NOMO-1 (cell line): ENCODE measurements at regions not wholly inside any gene's neighbourhood (a gene's known extent, or its start where the extent isn't known, plus 50 kb on each side); places are given as distances from the start of the nearest gene placed in this dataset.
"Not testable (repeated sequence)": the region's sequence is repeated elsewhere in the genome, so short reads cannot be mapped to it uniquely, and the experiment has no call there.

Experiments used
- DNase-seq, 2 experiments: peaks; one replicate each; lab custom pipeline; 2025; ENCODE audit not compliant: unreplicated experiment in 2 of 2; lab: John Stamatoyannopoulos, UW

DNA sequence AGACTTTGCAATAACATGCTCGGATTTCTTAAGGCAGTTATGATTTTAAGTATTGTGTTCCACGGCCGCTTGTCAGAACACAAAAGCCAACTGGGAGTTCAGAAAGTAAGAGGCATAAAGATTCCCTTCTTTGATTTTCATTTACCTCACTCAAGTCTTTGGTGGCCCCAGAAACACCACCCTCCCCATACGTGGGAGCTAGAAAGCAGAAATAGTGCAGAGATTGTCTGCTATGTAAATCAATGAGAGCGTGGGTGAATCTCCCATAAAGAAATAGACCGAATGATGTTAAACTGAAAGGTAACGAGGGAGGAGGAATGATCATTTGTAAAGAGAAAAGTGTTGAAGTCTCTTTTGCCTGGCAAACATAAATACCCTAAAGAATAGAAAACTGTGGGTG, 322.1 kb upstream of the ETAA1 start:
- no peak for DNase-seq

DNA sequence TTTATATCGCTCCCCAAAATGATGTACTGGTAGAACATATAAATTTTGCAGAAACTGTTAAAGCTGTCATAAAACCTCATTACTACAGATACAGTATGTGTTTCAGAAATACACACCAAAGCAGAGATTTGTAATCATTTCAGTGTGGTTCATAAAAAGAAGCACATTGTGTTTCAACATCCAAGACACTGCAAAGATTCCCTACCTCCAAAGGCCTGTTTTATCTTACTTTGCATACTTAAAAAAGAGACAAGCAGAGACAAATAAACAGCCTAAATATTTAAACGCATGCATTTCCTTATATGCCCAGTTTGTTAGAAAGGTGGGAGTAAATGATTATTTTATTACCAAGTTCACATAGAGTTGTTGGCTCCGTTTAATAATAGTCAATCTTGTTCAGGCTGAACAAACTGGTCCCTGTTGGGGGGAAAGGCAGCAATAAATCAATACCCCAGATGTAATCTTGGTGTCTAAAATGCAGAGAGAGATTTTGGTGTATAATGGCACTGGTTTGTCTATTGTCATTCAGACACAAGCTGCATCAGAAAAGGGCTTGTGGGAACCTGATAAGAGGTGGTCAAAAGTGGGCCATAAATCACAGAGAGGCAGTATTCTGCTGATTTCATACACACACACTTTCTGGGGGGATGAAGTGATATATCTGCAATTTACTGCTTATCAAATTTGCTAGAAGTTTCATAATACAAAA, 321.4 kb upstream of the ETAA1 start:
- DNase-seq, result no peak

DNA sequence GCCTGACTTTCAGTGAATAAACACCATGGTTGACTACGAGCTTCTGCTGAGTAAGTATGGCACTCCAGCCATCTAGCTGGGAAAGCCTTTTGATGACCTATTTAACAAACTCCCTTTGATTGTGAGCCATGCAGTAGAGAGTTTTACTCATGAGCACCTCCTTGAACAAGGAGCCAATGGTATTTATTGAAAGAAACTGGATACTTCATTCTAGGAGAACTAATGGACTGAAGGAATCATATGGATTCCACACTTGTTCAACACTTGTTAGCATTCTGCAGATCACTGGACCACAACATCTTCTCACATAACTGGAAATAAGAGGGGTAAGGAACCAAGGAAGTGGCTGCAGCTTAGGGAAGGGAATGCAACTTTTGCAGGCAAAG, 320.9 kb upstream of the ETAA1 start:
- DNase-seq, result no peak

- DNase-seq, result no peak
Observed at GRCh38 chr2:67079729-67080128, 317.4 kb upstream of the ETAA1 start.

DNA sequence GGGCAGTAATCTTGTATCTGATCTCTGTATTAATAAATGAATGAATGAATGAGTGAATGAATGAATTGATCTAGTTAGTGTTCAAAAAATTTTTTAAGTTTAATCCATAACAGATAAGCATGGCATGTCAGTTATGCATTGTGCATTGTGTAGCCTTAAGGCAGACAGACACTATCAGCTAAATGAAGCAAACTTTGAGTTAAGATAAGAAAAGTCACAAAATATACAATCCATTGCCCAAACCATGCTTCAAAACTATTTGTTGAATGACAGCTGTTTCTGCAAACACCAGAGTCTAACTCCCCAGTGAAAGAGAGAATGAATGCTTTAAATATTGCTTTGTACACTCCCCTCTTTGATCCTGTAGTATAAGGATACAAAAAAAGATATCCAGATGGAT, 314.3 kb upstream of the ETAA1 start:
- no peak for DNase-seq

DNA sequence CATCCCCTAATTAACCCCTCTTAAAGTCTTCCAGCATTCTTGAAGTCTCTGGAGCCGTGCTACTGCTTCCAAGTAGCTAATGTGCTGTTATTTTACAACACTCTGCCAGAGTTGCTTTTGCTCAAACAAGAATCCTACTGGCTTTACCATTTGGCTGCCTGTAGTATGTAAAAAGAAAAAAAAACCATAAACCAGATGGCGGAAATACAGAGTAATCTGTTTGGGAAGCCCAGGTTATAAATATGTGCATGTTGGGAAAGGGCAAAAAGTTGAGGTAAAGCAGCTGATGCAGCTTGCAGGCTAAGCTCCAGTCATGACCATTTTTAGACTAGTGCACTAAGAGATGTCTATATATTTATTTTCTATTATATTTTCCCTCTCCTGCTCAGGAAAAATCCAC, 313.2 kb upstream of the ETAA1 start:
- no peak for DNase-seq

- DNase-seq, result no peak
Observed at GRCh38 chr2:67085146-67085545, 312.0 kb upstream of the ETAA1 start.

DNA sequence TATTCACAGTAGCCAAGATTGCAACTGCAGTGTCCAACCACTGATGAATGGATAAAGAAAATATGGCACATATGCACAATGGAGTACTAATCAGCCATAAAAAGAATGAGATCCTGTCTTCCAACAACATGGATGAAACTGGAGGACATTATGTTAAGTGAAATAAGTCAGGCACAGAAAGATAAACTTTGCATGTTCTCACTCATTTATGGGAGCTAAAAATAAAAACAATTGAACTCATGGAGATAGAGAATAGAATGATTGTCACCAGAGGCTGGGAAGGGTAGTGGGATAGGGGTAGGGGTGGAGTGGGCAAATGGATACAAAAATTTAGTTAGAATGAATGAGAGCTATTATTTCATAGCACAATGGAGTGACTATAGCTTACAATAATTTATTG, 305.5 kb upstream of the ETAA1 start:
- DNase-seq, result no peak

DNA sequence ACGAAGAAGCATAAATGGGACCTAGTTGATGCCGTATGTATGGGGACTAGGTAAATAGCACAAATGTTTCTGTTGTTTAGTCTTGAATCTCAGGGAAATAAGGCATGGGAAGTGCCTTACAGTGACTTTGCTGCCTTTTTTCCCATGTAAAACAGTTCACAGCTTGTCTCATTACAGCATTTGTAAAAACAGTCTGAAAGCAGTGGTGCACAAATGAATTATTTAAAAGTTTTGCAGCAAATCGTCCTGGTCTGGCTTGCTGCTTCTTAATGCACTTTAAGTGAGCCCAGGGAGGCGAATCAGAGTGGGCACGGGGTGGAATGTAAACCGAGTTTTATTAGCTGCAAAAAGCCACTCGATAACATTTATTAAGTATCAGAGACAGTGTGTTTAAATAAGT, 302.0 kb upstream of the ETAA1 start:
- DNase-seq, result no peak

DNA sequence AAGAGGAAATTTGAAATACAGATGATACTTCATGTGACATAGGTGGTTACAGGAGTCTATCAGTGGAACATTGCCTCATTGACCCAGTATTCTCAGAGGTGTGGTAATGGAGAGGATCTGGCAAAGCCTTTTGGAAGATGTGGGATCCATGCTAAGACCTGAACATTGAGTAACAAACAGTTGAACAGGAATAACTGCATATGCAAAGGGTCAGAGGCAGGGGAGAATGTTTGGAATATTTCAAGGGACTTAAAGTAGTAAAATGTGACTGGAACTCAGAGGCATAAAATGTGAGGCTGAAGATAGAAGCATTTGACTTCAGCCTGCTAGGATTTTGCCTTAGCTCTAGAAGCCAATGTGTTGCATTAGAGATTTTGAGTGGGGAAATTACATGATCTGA, 300.2 kb upstream of the ETAA1 start:
- DNase-seq, result no peak

- no peak for DNase-seq
Observed at GRCh38 chr2:67103157-67103556, 294.0 kb upstream of the ETAA1 start.

DNA sequence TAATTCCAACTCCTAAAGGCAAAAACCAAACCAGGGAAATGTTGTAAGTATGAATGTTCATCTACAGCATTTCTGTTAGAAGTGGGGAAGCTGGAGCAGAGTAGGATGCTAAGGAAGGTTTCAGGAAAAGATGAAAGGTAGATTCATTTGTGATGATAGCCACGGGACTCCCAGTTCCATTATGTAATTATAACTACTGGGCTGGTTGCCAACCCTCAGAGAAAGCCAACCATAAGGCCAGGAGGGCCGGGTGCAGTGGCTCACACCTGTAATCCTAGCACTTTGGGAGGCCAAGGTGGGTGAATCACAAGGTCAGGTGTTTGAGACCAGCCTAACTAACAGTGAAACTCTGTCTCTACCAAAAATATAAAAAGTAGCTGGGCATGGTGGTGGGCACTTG, 288.9 kb upstream of the ETAA1 start:
- no peak for DNase-seq

GRCh38 chr2:67124531-67124930, 272.6 kb upstream of the ETAA1 start:
- DNase-seq, result no peak

DNA sequence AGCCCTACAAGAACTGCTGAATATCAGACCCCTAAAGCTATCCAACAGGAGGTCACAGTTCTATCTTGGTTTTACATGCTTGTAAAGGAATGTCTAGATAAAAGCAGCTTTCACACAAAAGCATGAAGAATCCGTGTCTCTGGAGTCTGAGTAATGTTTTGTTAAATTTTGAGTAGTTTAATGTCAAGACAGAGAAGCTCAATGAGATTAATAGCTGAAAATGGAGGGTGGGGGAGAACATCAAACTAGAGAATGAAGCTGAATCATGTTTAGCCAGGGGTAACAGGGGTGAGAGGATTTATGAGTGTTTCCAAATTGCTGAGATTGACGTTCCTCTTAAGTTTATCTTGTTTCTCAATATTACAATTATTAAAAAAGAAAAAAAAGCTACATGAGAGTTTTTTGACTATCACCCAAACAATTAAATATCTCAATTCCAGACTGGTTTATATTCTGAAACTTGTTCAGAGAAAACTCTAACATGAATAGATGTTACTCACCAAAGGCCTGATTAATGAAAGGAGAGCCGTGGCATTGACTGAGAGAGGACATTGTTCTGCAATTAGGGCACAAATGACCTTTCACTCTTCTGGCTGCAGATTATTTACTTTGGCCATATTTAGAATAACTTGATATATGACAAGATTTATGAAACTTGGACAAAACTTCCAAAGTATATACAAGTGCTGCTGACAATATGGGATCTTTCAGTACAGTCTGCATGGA, 266.4 kb upstream of the ETAA1 start:
- DNase-seq, result no peak

GRCh38 chr2:67131257-67131609, 265.9 kb upstream of the ETAA1 start:
- no peak for DNase-seq

DNA sequence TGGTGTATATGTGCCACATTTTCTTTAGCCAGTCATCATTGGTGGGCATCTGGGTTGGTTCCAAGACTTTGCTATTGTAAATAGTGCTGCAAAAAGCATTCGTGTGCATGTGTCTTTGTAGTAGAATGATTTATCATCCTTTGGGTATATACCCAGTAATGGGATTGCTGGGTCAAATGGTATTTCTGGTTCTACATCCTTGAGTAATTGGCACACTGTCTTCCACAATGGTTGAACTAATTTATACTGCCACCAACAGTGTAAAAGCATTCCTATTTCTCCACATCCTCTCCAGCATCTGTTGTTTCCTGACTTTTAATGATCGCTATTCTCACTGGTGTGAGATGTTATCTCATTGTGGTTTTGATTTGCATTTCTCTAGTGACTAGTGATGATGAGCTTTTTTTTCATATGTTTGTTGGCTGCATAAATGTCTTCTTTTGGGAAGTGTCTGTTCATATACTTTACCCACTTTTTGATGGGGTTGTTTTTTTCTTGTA, 264.6 kb upstream of the ETAA1 start:
- DNase-seq, result not testable (repeated sequence)

GRCh38 chr2:67135208-67135607, 261.9 kb upstream of the ETAA1 start:
- DNase-seq, result no peak

- no peak for DNase-seq
Observed at GRCh38 chr2:67137699-67138098, 259.4 kb upstream of the ETAA1 start.

DNA sequence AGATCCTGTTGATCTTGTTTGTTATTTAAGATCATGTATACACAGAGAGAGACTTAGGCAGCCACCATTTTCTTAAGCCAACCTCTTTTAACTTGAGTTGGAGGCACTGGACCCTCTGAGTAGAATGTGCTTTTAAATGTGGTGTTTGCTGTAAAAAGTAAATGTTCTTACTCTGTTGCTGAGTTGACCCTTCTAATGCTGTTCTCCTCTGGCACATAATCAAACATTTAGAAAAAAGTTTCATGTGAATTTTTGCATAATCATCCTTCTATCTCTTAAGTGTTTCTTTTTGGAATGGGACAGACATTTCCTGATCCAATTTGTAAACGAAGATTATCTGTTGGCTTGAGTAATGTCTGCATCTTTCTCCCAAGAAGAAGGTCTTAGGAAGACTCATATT, 255.1 kb upstream of the ETAA1 start:
- no peak for DNase-seq

GRCh38 chr2:67142741-67143140, 254.4 kb upstream of the ETAA1 start:
- no peak for DNase-seq

DNA sequence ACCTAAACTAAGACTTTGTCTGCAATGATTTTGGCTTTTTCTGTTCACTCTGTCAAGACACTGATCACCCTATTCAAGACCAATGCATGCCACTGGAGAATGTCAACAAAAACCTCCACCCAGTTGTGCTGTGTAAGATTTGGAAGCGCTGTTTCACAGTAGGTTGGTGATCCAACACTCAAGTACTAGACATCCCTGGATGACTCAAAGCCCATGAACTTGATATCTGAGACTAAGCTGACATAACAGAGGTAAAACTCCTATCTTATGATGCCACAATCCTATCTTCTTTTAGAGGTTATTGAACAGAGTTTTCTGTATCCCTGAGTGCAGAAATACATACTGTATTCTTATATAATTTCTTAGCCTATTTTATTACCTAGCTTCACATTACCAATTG, 251.3 kb upstream of the ETAA1 start:
- DNase-seq, result no peak

GRCh38 chr2:67156796-67157195, 240.3 kb upstream of the ETAA1 start:
- DNase-seq, result no peak

DNA sequence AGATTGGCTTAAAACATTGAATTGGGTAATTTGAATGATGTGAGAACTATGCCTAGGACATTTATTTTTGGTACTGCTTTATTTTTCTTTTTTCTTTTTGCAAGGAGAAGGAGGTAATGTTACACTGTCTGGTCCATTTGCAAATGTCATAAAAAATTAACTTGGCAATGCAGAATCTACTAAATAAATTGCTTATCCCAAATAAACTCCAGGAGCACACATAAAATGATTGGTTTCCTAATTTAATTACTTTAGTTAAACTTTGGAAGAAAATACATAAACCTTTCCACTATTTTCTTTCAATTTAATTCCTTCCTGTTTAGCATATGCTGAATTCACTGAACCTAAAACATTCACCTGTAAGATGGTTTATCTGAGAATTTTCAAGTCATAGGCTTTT, 238.4 kb upstream of the ETAA1 start:
- DNase-seq, result no peak
